AG09319 (cell line): ENCODE measurements at regions not wholly inside any gene's neighbourhood (a gene's known extent, or its start where the extent isn't known, plus 50 kb on each side); places are given as distances from the start of the nearest gene placed in this dataset.

Experiments
- DNase-seq: peaks from one replicate; pipeline ENCODE4 v3.0.0-alpha.2; 2010; ENCODE audit warnings: low read depth; ENCODE audit errors: extremely low read depth
- TF ChIP-seq, protein P1 (sequence below): IDR thresholded peaks from 2 replicates; pipeline ENCODE4 v1.5.1; 2011; ENCODE audit warnings: low read depth, mild to moderate bottlenecking, inconsistent platforms, low read length, moderate library complexity

DNA sequence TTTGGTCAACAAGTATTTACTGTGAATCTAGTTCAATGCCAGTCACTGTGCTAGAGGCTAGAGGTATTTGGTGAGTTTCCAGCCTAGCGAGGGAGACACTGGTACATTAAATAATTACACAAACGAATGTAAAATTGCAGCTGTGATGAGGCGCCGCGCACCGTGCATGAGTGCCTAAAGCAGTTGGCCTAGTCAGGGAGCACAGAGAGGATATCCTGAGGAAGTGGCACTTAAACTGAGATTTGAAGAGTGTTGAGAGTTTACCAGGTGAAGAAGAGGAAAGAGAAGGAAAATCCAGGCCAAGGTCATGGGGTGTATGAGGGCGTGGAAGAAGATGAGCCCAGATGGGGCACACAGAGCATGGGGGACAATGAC is 157.6 kb upstream of the NDUFV2 start:
- TF ChIP-seq, protein P1, sequence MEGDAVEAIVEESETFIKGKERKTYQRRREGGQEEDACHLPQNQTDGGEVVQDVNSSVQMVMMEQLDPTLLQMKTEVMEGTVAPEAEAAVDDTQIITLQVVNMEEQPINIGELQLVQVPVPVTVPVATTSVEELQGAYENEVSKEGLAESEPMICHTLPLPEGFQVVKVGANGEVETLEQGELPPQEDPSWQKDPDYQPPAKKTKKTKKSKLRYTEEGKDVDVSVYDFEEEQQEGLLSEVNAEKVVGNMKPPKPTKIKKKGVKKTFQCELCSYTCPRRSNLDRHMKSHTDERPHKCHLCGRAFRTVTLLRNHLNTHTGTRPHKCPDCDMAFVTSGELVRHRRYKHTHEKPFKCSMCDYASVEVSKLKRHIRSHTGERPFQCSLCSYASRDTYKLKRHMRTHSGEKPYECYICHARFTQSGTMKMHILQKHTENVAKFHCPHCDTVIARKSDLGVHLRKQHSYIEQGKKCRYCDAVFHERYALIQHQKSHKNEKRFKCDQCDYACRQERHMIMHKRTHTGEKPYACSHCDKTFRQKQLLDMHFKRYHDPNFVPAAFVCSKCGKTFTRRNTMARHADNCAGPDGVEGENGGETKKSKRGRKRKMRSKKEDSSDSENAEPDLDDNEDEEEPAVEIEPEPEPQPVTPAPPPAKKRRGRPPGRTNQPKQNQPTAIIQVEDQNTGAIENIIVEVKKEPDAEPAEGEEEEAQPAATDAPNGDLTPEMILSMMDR, result no peak
- DNase-seq, result no peak

DNA sequence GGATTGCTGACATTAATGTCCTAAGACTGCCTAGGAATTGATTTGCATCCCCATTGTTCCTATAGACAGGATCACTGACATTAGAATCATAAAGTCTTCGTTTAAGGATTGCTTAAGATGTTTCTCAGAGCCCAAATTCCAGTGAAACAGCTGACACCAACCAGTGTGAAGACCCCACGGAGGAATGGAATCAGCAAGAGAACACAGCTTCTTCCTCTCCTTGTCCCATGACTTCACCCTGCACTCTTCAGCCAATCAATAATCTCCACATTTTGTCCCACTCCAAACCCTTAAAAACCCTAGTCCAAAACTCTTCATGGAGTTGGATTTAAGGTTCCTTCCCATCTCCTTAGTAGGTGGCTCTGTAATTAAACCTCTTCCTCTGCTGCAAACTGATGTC is 157.0 kb upstream of the NDUFV2 start:
- no peak for DNase-seq
- TF ChIP-seq, protein P1, result no peak

DNA sequence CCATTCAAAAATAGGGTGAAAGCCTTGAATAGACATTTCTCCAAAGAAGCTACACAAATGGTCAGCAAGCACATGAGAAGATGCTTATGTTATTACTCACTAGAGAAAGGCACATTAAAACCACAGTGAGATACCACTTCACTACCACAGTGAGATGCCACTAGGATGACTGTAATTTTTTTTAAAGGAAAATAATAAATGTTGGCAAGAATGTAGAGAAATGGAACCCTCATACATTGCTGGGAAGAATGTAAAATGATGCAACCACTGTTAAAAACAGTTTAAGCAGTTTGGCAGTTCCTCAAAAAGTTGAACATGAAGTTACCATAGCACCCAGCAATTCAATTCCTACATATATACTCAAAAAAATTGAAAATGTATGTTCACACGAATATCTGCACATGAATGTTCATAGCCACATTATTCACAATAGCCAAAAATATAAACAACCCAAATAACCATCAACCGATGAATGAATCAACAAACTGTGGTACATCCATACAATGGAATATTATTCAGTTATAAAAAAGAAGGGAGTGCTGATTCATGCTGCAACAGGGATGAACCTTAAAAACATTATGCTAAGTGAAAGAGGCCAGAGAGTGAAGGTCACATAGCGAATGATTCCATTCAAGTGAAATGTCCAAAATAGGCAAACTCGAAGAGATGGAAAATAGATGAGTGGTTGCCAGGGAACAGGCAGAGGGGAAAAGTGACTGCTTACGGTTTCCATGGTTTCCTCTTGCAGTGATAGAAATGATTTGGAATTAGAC is 156.2 kb upstream of the NDUFV2 start:
- peak; percentile 83 for DNase-seq
- TF ChIP-seq, protein P1, result no peak

DNA sequence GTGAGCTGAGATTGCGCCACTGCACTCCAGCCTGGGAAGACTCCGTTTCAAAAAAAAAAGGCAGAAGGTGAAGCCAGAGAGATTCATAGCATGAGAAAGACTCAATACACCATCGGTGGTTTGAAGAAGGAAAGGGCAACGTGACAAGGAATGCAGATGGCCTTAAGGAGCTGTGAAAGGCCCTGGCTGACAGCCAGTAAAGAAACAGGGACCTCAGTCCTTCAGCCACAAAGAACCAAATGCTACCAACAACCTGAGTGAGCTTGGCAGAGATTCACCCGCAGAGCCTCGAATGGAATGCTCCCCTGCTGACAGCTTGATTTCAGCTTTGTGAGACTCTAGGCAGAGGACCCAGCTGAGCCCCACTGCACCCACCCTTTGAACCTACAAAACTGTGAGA is 154.9 kb upstream of the NDUFV2 start:
- TF ChIP-seq, protein P1, result no peak
- no peak for DNase-seq

DNA sequence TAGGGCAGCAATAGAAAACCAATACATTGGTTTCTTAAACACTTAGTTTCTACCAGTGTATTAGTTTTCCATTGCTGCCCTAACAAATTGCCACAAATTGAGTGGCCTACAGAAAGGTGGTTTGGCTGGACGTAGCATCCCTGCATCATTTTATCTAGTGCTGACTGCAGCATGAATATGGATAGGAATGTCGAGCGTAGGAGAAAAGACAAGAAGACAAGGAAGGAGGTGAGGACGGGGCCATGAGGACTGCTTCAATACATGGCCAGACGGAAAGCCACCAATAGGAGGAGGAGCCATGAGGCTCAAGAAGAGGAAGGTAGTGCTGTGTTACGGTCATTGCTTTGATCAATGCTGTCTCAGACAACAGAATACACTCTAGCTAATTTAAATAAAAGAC is 154.5 kb upstream of the NDUFV2 start:
- DNase-seq, result no peak
- TF ChIP-seq, protein P1, result no peak

DNA sequence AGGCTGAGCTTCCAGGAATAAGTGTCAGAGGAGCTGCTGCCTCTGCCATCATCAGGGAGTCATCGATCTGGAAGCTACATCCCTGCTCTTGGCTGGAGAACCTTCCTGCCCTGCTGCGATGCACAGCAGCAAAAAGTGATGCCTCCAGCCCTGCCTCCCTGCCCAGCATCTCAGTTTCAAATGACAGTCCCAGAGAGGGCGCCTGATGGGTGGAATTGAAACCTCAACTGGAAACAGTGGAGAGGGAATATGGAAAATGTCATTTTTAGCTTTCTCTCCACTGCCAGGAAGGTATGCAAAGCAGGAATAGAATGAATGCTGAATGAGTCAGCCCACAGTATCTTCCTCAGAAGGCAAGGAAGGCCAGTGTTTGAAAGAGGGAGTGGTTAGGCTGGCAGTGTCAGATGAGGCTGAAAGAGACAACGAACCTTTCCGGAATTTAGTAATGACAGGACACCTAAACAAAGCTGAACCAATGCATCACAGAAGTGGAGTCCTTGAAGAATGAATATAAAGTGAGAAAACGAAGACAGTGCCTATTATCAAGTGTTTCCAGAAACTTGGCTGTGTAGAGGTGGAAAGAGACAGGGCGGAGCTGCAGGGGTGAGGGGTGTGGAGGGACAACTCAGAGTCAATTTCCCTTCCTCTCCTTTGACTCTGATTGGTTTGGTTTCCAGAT is 153.9 kb upstream of the NDUFV2 start:
- peak; percentile 57 for DNase-seq
- TF ChIP-seq, protein P1, result no peak

DNA sequence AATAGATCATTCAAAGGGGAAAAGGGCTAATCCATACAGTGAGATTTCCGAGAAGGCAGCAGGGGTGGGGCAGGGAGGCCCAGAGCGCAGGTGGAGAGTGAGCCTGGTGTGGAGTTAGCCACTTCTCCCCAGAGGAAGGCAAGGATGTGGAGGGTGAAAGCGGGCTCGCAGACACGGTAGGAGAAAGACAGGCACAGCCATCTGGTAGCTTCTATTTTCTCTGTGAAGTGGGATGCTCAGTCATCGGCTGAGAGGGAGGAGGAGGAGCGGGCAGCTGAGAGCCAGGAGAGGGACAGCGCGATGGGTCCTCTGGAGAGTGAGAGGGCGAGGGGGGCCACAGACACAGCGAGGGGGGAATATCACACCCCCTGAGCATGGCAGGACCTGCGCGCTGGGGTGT is 153.3 kb upstream of the NDUFV2 start:
- TF ChIP-seq, protein P1, result no peak
- DNase-seq, result no peak
